ENCODE measurements at regions not wholly inside any gene's neighbourhood (a gene's known extent, or its start where the extent isn't known, plus 50 kb on each side); places are given as distances from the start of the nearest gene placed in this dataset.

GRCh38 chr22:27593378-27593777 is 208.2 kb downstream of the MN1 start:
- intact Hi-C loops (cut with DNase I, micrococcal nuclease) = no loop called here
- TF ChIP-seq CTCF (IDR thresholded peaks at IDR 0.05) = no peak
- Histone ChIP-seq H3K36me3 (ENCODE audit: low read depth) (no peaks in the 10 kb centered on the region), H3K9me3 (no peaks in the 10 kb centered on the region), H3K4me3 (no peak overlapping the region), H3K4me1 (ENCODE audit: low read depth) (no peaks in the 10 kb centered on the region)
- no peak for ATAC-seq
- DNase-seq = no peak

GRCh38 chr22:27594020-27594419 is 207.5 kb downstream of the MN1 start:
- Histone ChIP-seq H3K4me3 (no peak overlapping the region), H3K36me3 (ENCODE audit: low read depth) (no peaks in the 10 kb centered on the region), H3K4me1 (ENCODE audit: low read depth) (no peaks in the 10 kb centered on the region), H3K9me3 (no peaks in the 10 kb centered on the region)
- no peak for ATAC-seq
- no peak for TF ChIP-seq CTCF (IDR thresholded peaks at IDR 0.05)
- DNase-seq = no peak
- intact Hi-C loops (cut with DNase I, micrococcal nuclease) = no loop called here

- no peak for TF ChIP-seq CTCF (IDR thresholded peaks at IDR 0.05)
- ATAC-seq = no peak
- no peaks in the 10 kb centered on the region for H3K36me3 ChIP-seq (ENCODE audit: low read depth)
- DNase-seq = no peak
- H3K4me1 ChIP-seq (ENCODE audit: low read depth) = no peaks in the 10 kb centered on the region
- intact Hi-C loops (cut with DNase I, micrococcal nuclease) = no loop called here
- no peak overlapping the region for H3K4me3 ChIP-seq
- H3K9me3 ChIP-seq = no peaks in the 10 kb centered on the region
These were observed 207.0 kb downstream of the MN1 start for GRCh38 chr22:27594474-27595134.

DNA sequence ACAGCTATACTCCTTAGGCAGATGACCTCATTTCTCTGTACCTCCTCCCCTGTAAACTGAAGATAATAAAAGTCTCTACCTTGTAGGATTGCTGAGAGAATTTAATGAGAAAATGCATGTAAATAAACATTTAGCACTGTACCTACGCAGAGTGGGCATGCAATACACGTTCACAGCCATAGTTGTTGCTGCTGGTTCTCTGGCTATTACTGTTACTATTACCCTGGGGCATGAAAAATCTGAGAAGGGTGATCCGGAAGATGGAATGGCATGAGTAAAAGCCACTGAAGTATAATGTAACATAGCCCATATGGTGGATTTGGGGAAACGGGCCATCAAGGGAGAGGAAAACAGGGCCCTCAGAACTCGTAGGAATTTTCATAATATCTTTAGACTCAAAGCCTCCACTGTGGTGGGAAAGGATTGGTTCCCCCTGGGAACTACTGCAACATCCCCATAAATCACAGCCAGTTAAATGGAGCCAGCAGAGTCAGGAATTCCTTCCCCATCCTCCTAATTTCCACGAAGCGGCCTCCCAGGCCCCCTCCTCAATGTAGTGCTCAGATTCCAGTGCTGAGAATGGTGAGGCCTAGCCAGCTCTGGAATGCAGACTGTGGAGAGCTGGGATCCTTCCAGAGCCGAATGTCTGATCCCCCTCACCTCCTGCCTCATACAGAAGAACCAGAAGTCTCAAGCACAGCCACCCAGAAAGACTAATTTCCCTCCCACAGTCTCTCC is 205.3 kb downstream of the MN1 start:
- intact Hi-C loops (cut with DNase I, micrococcal nuclease) = no loop called here
- ATAC-seq (no peak), DNase-seq (no peak)
- no peaks in the 10 kb centered on the region for H3K9me3 ChIP-seq
- no peak for TF ChIP-seq CTCF (IDR thresholded peaks at IDR 0.05)
- H3K4me3 ChIP-seq = no peak overlapping the region
- no peaks in the 10 kb centered on the region for H3K36me3 ChIP-seq (ENCODE audit: low read depth)
- no peaks in the 10 kb centered on the region for H3K4me1 ChIP-seq (ENCODE audit: low read depth)

DNA sequence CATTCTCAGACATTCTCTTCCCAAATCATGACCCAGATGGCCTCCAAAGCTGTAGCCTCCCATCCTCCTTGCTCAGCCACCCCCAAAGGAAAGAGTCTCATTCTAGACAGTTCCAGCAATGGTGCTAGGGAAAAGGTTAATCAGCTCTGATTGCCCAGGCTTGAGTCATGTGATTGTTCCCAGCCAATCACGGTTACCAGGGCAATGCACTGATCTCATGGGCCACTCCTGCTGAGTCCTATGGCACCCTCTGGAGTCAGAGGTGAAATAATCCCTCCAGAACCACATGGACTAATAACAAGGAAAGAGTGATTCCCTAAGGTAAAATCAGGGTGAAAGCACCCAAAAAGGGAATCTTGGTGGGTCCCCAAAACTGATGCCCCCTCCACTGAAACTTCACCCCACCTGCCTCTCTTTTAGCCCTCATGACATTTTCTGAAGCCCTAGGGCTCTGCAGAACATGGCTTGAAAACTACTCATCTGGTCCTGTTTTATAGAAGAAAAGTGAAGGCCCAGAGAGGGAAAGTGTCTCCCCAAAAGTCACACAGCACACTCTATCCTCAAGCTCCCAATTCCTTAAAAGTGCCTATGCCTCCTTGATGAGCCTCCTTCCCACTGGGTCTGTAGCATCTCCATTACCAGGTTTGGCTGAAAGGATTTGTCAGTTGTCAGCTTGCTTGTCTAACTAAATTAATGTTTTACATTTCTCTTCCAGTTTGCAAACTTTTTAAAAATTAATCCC is 203.7 kb downstream of the MN1 start:
- intact Hi-C loops (cut with DNase I, micrococcal nuclease) = no loop called here
- TF ChIP-seq CTCF (IDR thresholded peaks at IDR 0.05) = no peak
- Histone ChIP-seq H3K4me1 (ENCODE audit: low read depth) (no peaks in the 10 kb centered on the region), H3K9me3 (no peaks in the 10 kb centered on the region), H3K4me3 (no peak overlapping the region), H3K36me3 (ENCODE audit: low read depth) (no peaks in the 10 kb centered on the region)
- DNase-seq = no peak
- ATAC-seq = peak; percentile 51
